ENCODE measurements at regions not wholly inside any gene's neighbourhood (a gene's known extent, or its start where the extent isn't known, plus 50 kb on each side); places are given as distances from the start of the nearest gene placed in this dataset.

GRCh38 chr22:48748113-48748859 lies 1079.4 kb downstream of the BRD1 start:
- Histone ChIP-seq H3K27ac (ENCODE audit: insufficient read depth, low read length) (no peak overlapping the region), H2AK9ac (replicated peaks; ENCODE audit: low read depth, low read length, poor library complexity) (no peak overlapping the region), H3K36me3 (ENCODE audit: control insufficient read depth, insufficient read depth, low read length) (no peaks in the 10 kb centered on the region), H4K8ac (ENCODE audit: low read depth in 2 of 2, low read length in 2 of 2) (no peak overlapping the region), H3K79me1 (ENCODE audit: low read depth in 1 of 2, low read length in 2 of 2) (no peaks in the 10 kb centered on the region), H3K56ac (ENCODE audit: extremely low read depth, insufficient read depth, low read length) (no peak overlapping the region), H2AK5ac (ENCODE audit: low read depth, low read length) (no peak overlapping the region), H4K20me1 (ENCODE audit: insufficient read depth, low read length) (no peaks in the 10 kb centered on the region), H2BK15ac (ENCODE audit: low read depth, low read length) (no peak overlapping the region), H3K9ac (ENCODE audit: low read depth, low read length) (no peak overlapping the region), H3K4me1 (ENCODE audit: control insufficient read depth, insufficient read depth, low read length) (no peaks in the 10 kb centered on the region), H2AFZ (replicated peaks; ENCODE audit: low read length, poor library complexity) (no peak overlapping the region), H2BK5ac (ENCODE audit: low read depth, low read length, poor library complexity, severe bottlenecking) (no peak overlapping the region), H4K5ac (ENCODE audit: low read depth, low read length) (no peak overlapping the region), H3K9me3 (ENCODE audit: control insufficient read depth, insufficient read depth, low read length) (peaks cover 76% of the 10 kb centered on the region), H4K91ac (ENCODE audit: insufficient read depth, low read depth, low read length) (no peak overlapping the region), H3K9me1 (ENCODE audit: insufficient read depth, low read length) (no peaks in the 10 kb centered on the region), H3K23ac (ENCODE audit: low read depth, low read length) (no peak overlapping the region), H2BK20ac (ENCODE audit: low read depth, low read length) (no peak overlapping the region), H3K4me3 (ENCODE audit: insufficient read depth, low read depth, low read length) (no peak overlapping the region), H2BK120ac (ENCODE audit: low read depth, low read length) (no peak overlapping the region), H3K27me3 (ENCODE audit: control insufficient read depth, insufficient read depth, low read length) (no peaks in the 10 kb centered on the region), H3K14ac (replicated peaks; ENCODE audit: low read depth, low read length) (no peak overlapping the region), H3K18ac (ENCODE audit: low read depth, low read length) (no peak overlapping the region), H3K4ac (ENCODE audit: low read depth, low read length) (no peak overlapping the region), H3K4me2 (ENCODE audit: low read depth, low read length) (no peak overlapping the region)
- BruUV-seq (replicated peaks), result no TSS peak
- WGBS, 2 experiments (ENCODE audit: extremely low coverage in 2 of 2, insufficient read length in 1 of 2), result 54% methylated on average over 7 of the region's 20 CpGs; no CpG with 5 or more reads in 1 of the 2 experiments
- POLR2A ChIA-PET (ENCODE audit: unreplicated experiment), result no interaction called here
- dilution Hi-C loops (cut with HindIII; ENCODE audit: low sequenced_read_pairs, unreplicated experiment), result no loop called here
- DNase-seq (no peak), ATAC-seq (ENCODE audit: low read depth) (no peak)
- CTCF ChIA-PET, result no interaction called here
- intact Hi-C loops (cut with micrococcal nuclease), result no loop called here
- TF ChIP-seq CEBPB (IDR thresholded peaks at IDR 0.05; ENCODE audit: low read depth, low read length) (no peak), SMC3 (IDR thresholded peaks at IDR 0.05; ENCODE audit: low read depth, low read length) (no peak), RCOR1 (IDR thresholded peaks at IDR 0.05; ENCODE audit: insufficient replicate concordance, low read length) (no peak), BHLHE40 (IDR thresholded peaks at IDR 0.05; ENCODE audit: low read depth, low read length) (no peak), MAZ (IDR thresholded peaks at IDR 0.05; ENCODE audit: borderline replicate concordance, low read depth, low read length) (no peak), MXI1 (IDR thresholded peaks at IDR 0.05; ENCODE audit: borderline replicate concordance, low read depth, low read length) (no peak), MAFK (IDR thresholded peaks at IDR 0.05; ENCODE audit: low read depth, low read length) (no peak), NFE2L2 (IDR thresholded peaks at IDR 0.05; ENCODE audit: low read depth, low read length) (no peak), RAD21 (IDR thresholded peaks at IDR 0.05; ENCODE audit: low read length) (no peak), CTCF (conservative IDR thresholded peaks at IDR 0.05; ENCODE audit: low read depth, low read length) (no peak), CHD1 (IDR thresholded peaks at IDR 0.05; ENCODE audit: low read depth, low read length) (no peak), FOS (IDR thresholded peaks at IDR 0.05; ENCODE audit: low read depth, low read length) (no peak), ELK1 (IDR thresholded peaks at IDR 0.05; ENCODE audit: borderline replicate concordance, low read depth, low read length) (no peak)
- in situ Hi-C loops (cut with MboI; ENCODE audit: low sequenced_read_pairs), result no loop called here

All from IMR-90 (cell line).